ENCODE measurements at regions not wholly inside any gene's neighbourhood (a gene's known extent, or its start where the extent isn't known, plus 50 kb on each side); places are given as distances from the start of the nearest gene placed in this dataset.

- no peak overlapping the region for H3K4me3 Mint-ChIP-seq
- no peak overlapping the region for H3K27ac Mint-ChIP-seq
- peak in 1 of 3 donors; percentile 14 for DNase-seq
- no peaks in the 10 kb centered on the region for H3K9me3 Mint-ChIP-seq
- peaks cover 0 to 4% (median 0%) of the 10 kb centered on the region in 3 donors for H3K36me3 Mint-ChIP-seq
- no peaks in the 10 kb centered on the region for H3K4me1 Mint-ChIP-seq
- peaks cover 2 to 4% (median 2%) of the 10 kb centered on the region in 3 donors for H3K27me3 Mint-ChIP-seq (ENCODE audit: low read depth in 3 of 3)
Measured at GRCh38 chr2:41853427-41854191, 194.2 kb upstream of the PKDCC start.

GRCh38 chr2:41854227-41854626 lies 193.6 kb upstream of the PKDCC start:
- Mint-ChIP-seq H3K4me3 (no peak overlapping the region), H3K36me3 (peaks cover 0 to 4% (median 0%) of the 10 kb centered on the region in 3 donors), H3K27me3 (ENCODE audit: low read depth in 3 of 3) (peaks cover 3 to 6% (median 4%) of the 10 kb centered on the region in 3 donors), H3K4me1 (no peaks in the 10 kb centered on the region), H3K27ac (no peak overlapping the region), H3K9me3 (no peaks in the 10 kb centered on the region)
- DNase-seq, result no peak

GRCh38 chr2:41856946-41857345 lies 190.9 kb upstream of the PKDCC start:
- Mint-ChIP-seq H3K4me3 (no peak overlapping the region), H3K9me3 (no peaks in the 10 kb centered on the region), H3K4me1 (no peaks in the 10 kb centered on the region), H3K36me3 (no peaks in the 10 kb centered on the region), H3K27me3 (ENCODE audit: low read depth in 3 of 3) (peaks cover 2 to 8% (median 7%) of the 10 kb centered on the region in 3 donors), H3K27ac (no peak overlapping the region)
- DNase-seq, result no peak

- no peaks in the 10 kb centered on the region for H3K4me1 Mint-ChIP-seq
- peaks cover 3 to 17% (median 8%) of the 10 kb centered on the region in 3 donors for H3K27me3 Mint-ChIP-seq (ENCODE audit: low read depth in 3 of 3)
- no peak overlapping the region for H3K4me3 Mint-ChIP-seq
- no peaks in the 10 kb centered on the region for H3K36me3 Mint-ChIP-seq
- H3K9me3 Mint-ChIP-seq, result no peaks in the 10 kb centered on the region
- DNase-seq, result no peak
- no peak overlapping the region for H3K27ac Mint-ChIP-seq
Measured at GRCh38 chr2:41859615-41860514, 188.0 kb upstream of the PKDCC start.

- Mint-ChIP-seq H3K27me3 (ENCODE audit: low read depth in 3 of 3) (peaks cover 3 to 22% (median 9%) of the 10 kb centered on the region in 3 donors), H3K4me3 (no peak overlapping the region), H3K27ac (no peak overlapping the region), H3K9me3 (no peaks in the 10 kb centered on the region), H3K4me1 (no peaks in the 10 kb centered on the region), H3K36me3 (no peaks in the 10 kb centered on the region)
- DNase-seq, result no peak
Measured at GRCh38 chr2:41863062-41863461, 184.8 kb upstream of the PKDCC start.

GRCh38 chr2:41865263-41865662 lies 182.6 kb upstream of the PKDCC start:
- no peak for DNase-seq
- peaks cover 4 to 17% (median 7%) of the 10 kb centered on the region in 3 donors for H3K27me3 Mint-ChIP-seq (ENCODE audit: low read depth in 3 of 3)
- H3K27ac Mint-ChIP-seq, result no peak overlapping the region
- H3K36me3 Mint-ChIP-seq, result no peaks in the 10 kb centered on the region
- H3K4me3 Mint-ChIP-seq, result no peak overlapping the region
- H3K9me3 Mint-ChIP-seq, result no peaks in the 10 kb centered on the region
- H3K4me1 Mint-ChIP-seq, result no peaks in the 10 kb centered on the region

- H3K27ac Mint-ChIP-seq, result no peak overlapping the region
- DNase-seq, result no peak
- peak overlapping the region in 1 of 5 donors; percentile 3 for H3K4me3 Mint-ChIP-seq
- H3K4me1 Mint-ChIP-seq, result peaks cover 1 to 3% of the 10 kb centered on the region in 2 donors
- peaks cover 4 to 17% (median 8%) of the 10 kb centered on the region in 3 donors for H3K27me3 Mint-ChIP-seq (ENCODE audit: low read depth in 3 of 3)
- no peaks in the 10 kb centered on the region for H3K9me3 Mint-ChIP-seq
- H3K36me3 Mint-ChIP-seq, result no peaks in the 10 kb centered on the region
Measured at GRCh38 chr2:41867553-41867952, 180.3 kb upstream of the PKDCC start.

- Mint-ChIP-seq H3K27ac (peak overlapping the region in 1 of 6 donors; percentile 42), H3K4me1 (peaks cover 6 to 12% of the 10 kb centered on the region in 2 donors), H3K9me3 (no peaks in the 10 kb centered on the region)
Measured at GRCh38 chr2:41869542-41870264, 178.1 kb upstream of the PKDCC start.

GRCh38 chr2:41870265-41870585 lies 177.6 kb upstream of the PKDCC start:
- Mint-ChIP-seq H3K4me1 (peaks cover 6 to 12% of the 10 kb centered on the region in 2 donors), H3K36me3 (no peaks in the 10 kb centered on the region), H3K4me3 (no peak overlapping the region), H3K27me3 (ENCODE audit: low read depth in 3 of 3) (peaks cover 3 to 8% (median 6%) of the 10 kb centered on the region in 3 donors), H3K9me3 (no peaks in the 10 kb centered on the region), H3K27ac (no peak overlapping the region)
- DNase-seq, result no peak

More at GRCh38 chr2:41869542-41870264, 178.1 kb upstream of the PKDCC start:
- Mint-ChIP-seq H3K27me3 (ENCODE audit: low read depth in 3 of 3) (peaks cover 3 to 8% (median 6%) of the 10 kb centered on the region in 3 donors), H3K36me3 (no peaks in the 10 kb centered on the region), H3K4me3 (no peak overlapping the region)
- DNase-seq, result peak; percentile 69 to 76 (median 72)

GRCh38 chr2:41871080-41871479 lies 176.7 kb upstream of the PKDCC start:
- peaks cover 6 to 12% of the 10 kb centered on the region in 2 donors for H3K4me1 Mint-ChIP-seq
- H3K36me3 Mint-ChIP-seq, result no peaks in the 10 kb centered on the region
- H3K9me3 Mint-ChIP-seq, result no peaks in the 10 kb centered on the region
- no peak overlapping the region for H3K4me3 Mint-ChIP-seq
- no peak for DNase-seq
- peaks cover 3 to 8% (median 6%) of the 10 kb centered on the region in 3 donors for H3K27me3 Mint-ChIP-seq (ENCODE audit: low read depth in 3 of 3)
- H3K27ac Mint-ChIP-seq, result no peak overlapping the region

- no peak for DNase-seq
- H3K27me3 Mint-ChIP-seq (ENCODE audit: low read depth in 3 of 3), result peaks cover 3 to 7% (median 5%) of the 10 kb centered on the region in 3 donors
- H3K4me1 Mint-ChIP-seq, result peaks cover 6 to 12% of the 10 kb centered on the region in 2 donors
- H3K27ac Mint-ChIP-seq, result no peak overlapping the region
- no peaks in the 10 kb centered on the region for H3K36me3 Mint-ChIP-seq
- H3K9me3 Mint-ChIP-seq, result no peaks in the 10 kb centered on the region
- H3K4me3 Mint-ChIP-seq, result no peak overlapping the region
Measured at GRCh38 chr2:41872646-41873045, 175.2 kb upstream of the PKDCC start.

GRCh38 chr2:41873102-41874031 lies 174.5 kb upstream of the PKDCC start:
- H3K4me1 Mint-ChIP-seq, result peaks cover 6 to 12% of the 10 kb centered on the region in 2 donors
- H3K27me3 Mint-ChIP-seq (ENCODE audit: low read depth in 3 of 3), result peaks cover 3 to 7% (median 3%) of the 10 kb centered on the region in 3 donors
- no peak overlapping the region for H3K27ac Mint-ChIP-seq
- DNase-seq, result no peak
- H3K9me3 Mint-ChIP-seq, result no peaks in the 10 kb centered on the region
- H3K4me3 Mint-ChIP-seq, result no peak overlapping the region
- no peaks in the 10 kb centered on the region for H3K36me3 Mint-ChIP-seq

Measured in immature natural killer cell (primary cell).